OCI-LY3 (cell line): ENCODE measurements at regions not wholly inside any gene's neighbourhood (a gene's known extent, or its start where the extent isn't known, plus 50 kb on each side); places are given as distances from the start of the nearest gene placed in this dataset.

Experiments
- EZH2phosphoT487 ChIP-seq: fragments of 200-600 bp; shearing (Covaris generic); IDR thresholded peaks from 2 replicates; pipeline ENCODE4 v1.6.1; 2018; ENCODE audit warnings: antibody characterized with exemption, mixed run types, low read depth
- TF ChIP-seq, protein P1 (sequence below): fragments of 200-600, 300-600 bp; sonication (generic); IDR thresholded peaks from 2 replicates; pipeline ENCODE4 v1.5.1; 2014; ENCODE audit warnings: antibody characterized with exemption, low read length, low read depth

DNA sequence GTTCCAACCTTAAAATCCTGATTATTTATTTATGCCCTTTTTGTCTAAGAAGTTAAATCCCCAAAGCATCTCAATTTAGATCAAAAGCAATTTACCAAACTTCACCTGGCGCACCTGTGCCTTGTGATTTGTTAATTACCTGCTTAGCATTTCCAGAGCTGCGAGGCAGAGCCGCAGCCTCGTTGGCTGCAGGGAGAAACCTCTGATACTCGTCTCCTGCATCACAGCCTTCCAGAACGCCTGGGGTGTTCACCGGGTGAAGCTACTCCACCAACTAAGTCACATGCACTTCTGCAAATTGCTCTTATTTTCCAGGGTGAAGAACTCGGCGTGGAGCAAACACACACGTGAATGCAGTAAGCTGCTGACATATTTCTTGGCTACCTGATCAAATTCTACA lies 198.1 kb upstream of the RNF32 start:
- TF ChIP-seq, protein P1, sequence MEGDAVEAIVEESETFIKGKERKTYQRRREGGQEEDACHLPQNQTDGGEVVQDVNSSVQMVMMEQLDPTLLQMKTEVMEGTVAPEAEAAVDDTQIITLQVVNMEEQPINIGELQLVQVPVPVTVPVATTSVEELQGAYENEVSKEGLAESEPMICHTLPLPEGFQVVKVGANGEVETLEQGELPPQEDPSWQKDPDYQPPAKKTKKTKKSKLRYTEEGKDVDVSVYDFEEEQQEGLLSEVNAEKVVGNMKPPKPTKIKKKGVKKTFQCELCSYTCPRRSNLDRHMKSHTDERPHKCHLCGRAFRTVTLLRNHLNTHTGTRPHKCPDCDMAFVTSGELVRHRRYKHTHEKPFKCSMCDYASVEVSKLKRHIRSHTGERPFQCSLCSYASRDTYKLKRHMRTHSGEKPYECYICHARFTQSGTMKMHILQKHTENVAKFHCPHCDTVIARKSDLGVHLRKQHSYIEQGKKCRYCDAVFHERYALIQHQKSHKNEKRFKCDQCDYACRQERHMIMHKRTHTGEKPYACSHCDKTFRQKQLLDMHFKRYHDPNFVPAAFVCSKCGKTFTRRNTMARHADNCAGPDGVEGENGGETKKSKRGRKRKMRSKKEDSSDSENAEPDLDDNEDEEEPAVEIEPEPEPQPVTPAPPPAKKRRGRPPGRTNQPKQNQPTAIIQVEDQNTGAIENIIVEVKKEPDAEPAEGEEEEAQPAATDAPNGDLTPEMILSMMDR, result no peak
- TF ChIP-seq EZH2phosphoT487, result no peak
